ENCODE measurements at regions not wholly inside any gene's neighbourhood (a gene's known extent, or its start where the extent isn't known, plus 50 kb on each side); places are given as distances from the start of the nearest gene placed in this dataset.
A peak's percentile ranks its signal among the peaks of the same experiment; 100 is the strongest.

- H3K79me2 ChIP-seq (ENCODE audit: control insufficient read depth, insufficient read depth, low read length), result no peaks in the 10 kb centered on the region
- H2AFZ ChIP-seq (ENCODE audit: low read length), result no peak overlapping the region
- H3K9me3 ChIP-seq (ENCODE audit: control insufficient read depth, insufficient read depth, low read depth, low read length), result no peaks in the 10 kb centered on the region
- H3K9ac ChIP-seq (ENCODE audit: insufficient read depth, low read length), result no peak overlapping the region
- H3K4me1 ChIP-seq (ENCODE audit: control insufficient read depth, extremely low read depth, insufficient read depth, low read length), result peaks cover 11% of the 10 kb centered on the region
- H3K27me3 ChIP-seq (ENCODE audit: control insufficient read depth, insufficient read depth, low read length), result no peaks in the 10 kb centered on the region
- H3K27ac ChIP-seq (ENCODE audit: insufficient read depth, low read length), result peak overlapping the region; percentile 46
- TF ChIP-seq EZH2 (IDR thresholded peaks at IDR 0.05; ENCODE audit: low read length, missing control alignments), result no peak
- no peak for TF ChIP-seq CTCF (conservative IDR thresholded peaks at IDR 0.05 in 1 of 2, IDR thresholded peaks at IDR 0.05 in 1 of 2; ENCODE audit: low read depth in 1 of 2, low read length in 2 of 2)
- H3K4me3 ChIP-seq (replicated peaks in 1 of 4; ENCODE audit: control extremely low read depth in 1 of 4, insufficient read depth in 1 of 4, low read depth in 3 of 4, low read length in 4 of 4), result no peak overlapping the region
- peak; percentile 84 to 95 for DNase-seq (ENCODE audit: low read depth in 2 of 2)
- H3K4me2 ChIP-seq (ENCODE audit: extremely low read depth, insufficient read depth, low read length), result no peak overlapping the region
- H3K36me3 ChIP-seq (ENCODE audit: control insufficient read depth, insufficient read depth, low read length), result no peaks in the 10 kb centered on the region
- no peaks in the 10 kb centered on the region for H4K20me1 ChIP-seq (ENCODE audit: control insufficient read depth, extremely low read depth, insufficient read depth, low read length)
These were observed 318.4 kb upstream of the COL8A1 start for GRCh38 chr3:99319961-99320360.

- DNase-seq (ENCODE audit: low read depth in 2 of 2), result peak in 1 of 2 donors; percentile 39
- H3K9ac ChIP-seq (ENCODE audit: insufficient read depth, low read length), result no peak overlapping the region
These were observed 318.9 kb upstream of the COL8A1 start for GRCh38 chr3:99319450-99319849.

GRCh38 chr3:99317201-99317600 lies 321.2 kb upstream of the COL8A1 start:
- no peaks in the 10 kb centered on the region for H3K79me2 ChIP-seq (ENCODE audit: control insufficient read depth, insufficient read depth, low read length)
- H3K36me3 ChIP-seq (ENCODE audit: control insufficient read depth, insufficient read depth, low read length), result no peaks in the 10 kb centered on the region
- H3K27me3 ChIP-seq (ENCODE audit: control insufficient read depth, insufficient read depth, low read length), result no peaks in the 10 kb centered on the region
- H3K4me2 ChIP-seq (ENCODE audit: extremely low read depth, insufficient read depth, low read length), result peak overlapping the region; percentile 32
- TF ChIP-seq EZH2 (IDR thresholded peaks at IDR 0.05; ENCODE audit: low read length, missing control alignments) (no peak), CTCF (conservative IDR thresholded peaks at IDR 0.05 in 1 of 2, IDR thresholded peaks at IDR 0.05 in 1 of 2; ENCODE audit: low read depth in 1 of 2, low read length in 2 of 2) (no peak)
- peaks cover 11% of the 10 kb centered on the region for H3K4me1 ChIP-seq (ENCODE audit: control insufficient read depth, extremely low read depth, insufficient read depth, low read length)
- H3K9me3 ChIP-seq (ENCODE audit: control insufficient read depth, insufficient read depth, low read depth, low read length), result no peaks in the 10 kb centered on the region
- no peak overlapping the region for H3K4me3 ChIP-seq (replicated peaks in 1 of 4; ENCODE audit: control extremely low read depth in 1 of 4, insufficient read depth in 1 of 4, low read depth in 3 of 4, low read length in 4 of 4)
- peak overlapping the region; percentile 22 for H2AFZ ChIP-seq (ENCODE audit: low read length)
- no peaks in the 10 kb centered on the region for H4K20me1 ChIP-seq (ENCODE audit: control insufficient read depth, extremely low read depth, insufficient read depth, low read length)
- H3K9ac ChIP-seq (ENCODE audit: insufficient read depth, low read length), result no peak overlapping the region
- H3K27ac ChIP-seq (ENCODE audit: insufficient read depth, low read length), result peak overlapping the region; percentile 18
- peak in 1 of 2 donors; percentile 57 for DNase-seq (ENCODE audit: low read depth in 2 of 2)

More at GRCh38 chr3:99319450-99319849, 318.9 kb upstream of the COL8A1 start:
- Histone ChIP-seq H3K4me1 (ENCODE audit: control insufficient read depth, extremely low read depth, insufficient read depth, low read length) (peaks cover 11% of the 10 kb centered on the region), H3K4me2 (ENCODE audit: extremely low read depth, insufficient read depth, low read length) (no peak overlapping the region), H3K9me3 (ENCODE audit: control insufficient read depth, insufficient read depth, low read depth, low read length) (no peaks in the 10 kb centered on the region), H4K20me1 (ENCODE audit: control insufficient read depth, extremely low read depth, insufficient read depth, low read length) (no peaks in the 10 kb centered on the region), H3K27me3 (ENCODE audit: control insufficient read depth, insufficient read depth, low read length) (no peaks in the 10 kb centered on the region), H3K79me2 (ENCODE audit: control insufficient read depth, insufficient read depth, low read length) (no peaks in the 10 kb centered on the region), H3K27ac (ENCODE audit: insufficient read depth, low read length) (peak overlapping the region; percentile 46), H2AFZ (ENCODE audit: low read length) (no peak overlapping the region), H3K4me3 (replicated peaks in 1 of 4; ENCODE audit: control extremely low read depth in 1 of 4, insufficient read depth in 1 of 4, low read depth in 3 of 4, low read length in 4 of 4) (no peak overlapping the region), H3K36me3 (ENCODE audit: control insufficient read depth, insufficient read depth, low read length) (no peaks in the 10 kb centered on the region)
- TF ChIP-seq EZH2 (IDR thresholded peaks at IDR 0.05; ENCODE audit: low read length, missing control alignments) (no peak), CTCF (conservative IDR thresholded peaks at IDR 0.05 in 1 of 2, IDR thresholded peaks at IDR 0.05 in 1 of 2; ENCODE audit: low read depth in 1 of 2, low read length in 2 of 2) (no peak)
